A549 (cell line): ENCODE measurements at regions not wholly inside any gene's neighbourhood (a gene's known extent, or its start where the extent isn't known, plus 50 kb on each side); places are given as distances from the start of the nearest gene placed in this dataset.

Source experiments
- ATAC-seq, 2 experiments: fragments of 200-7000 bp in 1 of 2; fragments of >200 bp in 1 of 2; cut with Nextera tagmentation in 1 of 2; cut with Tn5 transposase in 1 of 2; 3 replicates each; pipeline versions ENCODE4 v1.8.0 to v1.9.1; 2018 to 2020; ENCODE audit warnings: mild to moderate bottlenecking in 1 of 2, moderate library complexity in 1 of 2
- CTCF ChIA-PET: fragments of 300-600 bp; sonication (Branson Sonifier 250); formaldehyde crosslinking; extraction: SDS; loops from one replicate; lab custom pipeline; 2021; ENCODE audit warnings: antibody characterized with exemption, inconsistent platforms; lab: Yijun Ruan, JAX
- POLR2A ChIA-PET: fragments of 350-600 bp; formaldehyde crosslinking; extraction: SDS; loops from one replicate; lab custom pipeline; 2021; ENCODE audit warnings: antibody characterized with exemption, inconsistent platforms; lab: Yijun Ruan, JAX
- DNase-seq, 2 experiments: peaks; one replicate each; pipeline versions ENCODE4 v3.0.0 to v3.0.0-alpha.2; 2011 to 2016; ENCODE audit warnings: low read depth in 1 of 2, low spot score in 1 of 2
- FAIRE-seq: peaks from 2 replicates; lab custom pipeline; 2011; peaks lifted over from hg19 to GRCh38; lab: Jason Lieb, UNC
- H3K27ac ChIP-seq, 2 experiments: fragments of >200 bp; sonication (Bioruptor Twin); formaldehyde crosslinking; 3 replicates each; pipeline ENCODE4 v1.5.1; 2016 to 2017
- H3K4me1 ChIP-seq: fragments of >200 bp; sonication (Bioruptor Twin); formaldehyde crosslinking; 3 replicates; pipeline ENCODE4 v1.6.1; 2016
- H3K4me2 ChIP-seq: fragments of >200 bp; sonication (Bioruptor Twin); formaldehyde crosslinking; 3 replicates; pipeline ENCODE4 v1.6.1; 2016
- H3K4me3 ChIP-seq: fragments of >200 bp; sonication (Bioruptor Twin); formaldehyde crosslinking; 3 replicates; pipeline ENCODE4 v1.5.1; 2016
- H3K9me3 ChIP-seq: fragments of >200 bp; sonication (Bioruptor Twin); formaldehyde crosslinking; 3 replicates; pipeline ENCODE4 v1.6.1; 2016
- CBX2 ChIP-seq: fragments of 200-600 bp; sonication (generic); IDR thresholded peaks from 2 replicates; pipeline ENCODE4 v1.6.1; 2016; ENCODE audit warnings: low read depth, mild to moderate bottlenecking, borderline replicate concordance
- CBX8 ChIP-seq: fragments of 200-600 bp; sonication (generic); IDR thresholded peaks from 2 replicates; pipeline ENCODE4 v1.6.1; 2016
- CHD2 ChIP-seq: fragments of 150-350 bp; IDR thresholded peaks from 2 replicates; pipeline ENCODE4 v1.6.1; 2014; ENCODE audit warnings: low read length; ENCODE audit not compliant: partially characterized antibody
- EHMT2 ChIP-seq: fragments of 200-600 bp; sonication (generic); IDR thresholded peaks from 2 replicates; pipeline ENCODE4 v1.6.1; 2016; ENCODE audit warnings: antibody characterized with exemption, low read depth, mild to moderate bottlenecking, moderate library complexity
- ELK1 ChIP-seq: fragments of 150-350 bp; IDR thresholded peaks from 2 replicates; pipeline ENCODE4 v1.6.1; 2014; ENCODE audit warnings: low read depth, mild to moderate bottlenecking, low read length
- FOSB ChIP-seq: fragments of 250-450 bp; sonication (Bioruptor Pico); IDR thresholded peaks from 2 replicates; pipeline ENCODE4 v1.5.0; 2020; ENCODE audit warnings: mild to moderate bottlenecking, moderate library complexity
- FOSL2 ChIP-seq, 2 experiments: fragments of 450-650 bp in 1 of 2; fragments of >200 bp in 1 of 2; sonication (Bioruptor Twin) in 1 of 2; formaldehyde crosslinking; IDR thresholded peaks; 2 replicates each; pipeline versions ENCODE4 v1.5.0 to v1.6.1; 2016 to 2020; ENCODE audit warnings: mild to moderate bottlenecking in 1 of 2, moderate library complexity in 1 of 2
- GATA3 ChIP-seq: IDR thresholded peaks from 2 replicates; pipeline ENCODE4 v1.6.1; 2012; ENCODE audit warnings: borderline replicate concordance
- HDAC2 ChIP-seq: fragments of 200-600 bp; sonication (generic); IDR thresholded peaks from 2 replicates; pipeline ENCODE4 v1.6.1; 2016
- HES2 ChIP-seq: fragments of >200 bp; sonication (Bioruptor Twin); formaldehyde crosslinking; IDR thresholded peaks from 2 replicates; pipeline ENCODE4 v1.6.1; 2016
- HMGXB4 ChIP-seq: fragments of 250-450 bp; sonication (Bioruptor Pico); IDR thresholded peaks from 2 replicates; pipeline ENCODE4 v1.5.0; 2021; ENCODE audit warnings: mild to moderate bottlenecking, moderate library complexity, borderline replicate concordance
- HOXB5 ChIP-seq: fragments of 250-450 bp; sonication (Bioruptor Pico); IDR thresholded peaks from 2 replicates; pipeline ENCODE4 v1.5.0; 2020; ENCODE audit warnings: mild to moderate bottlenecking, moderate library complexity
- MAFK ChIP-seq: fragments of 450-650 bp; IDR thresholded peaks from 2 replicates; pipeline ENCODE4 v1.6.1; 2014; ENCODE audit not compliant: partially characterized antibody
- NFE2L2 ChIP-seq: fragments of 150-350 bp; conservative IDR thresholded peaks from 2 replicates; pipeline ENCODE4 v1.6.1; 2014; ENCODE audit warnings: low read length
- NR3C1 ChIP-seq: fragments of >200 bp; sonication (Bioruptor Twin); formaldehyde crosslinking; IDR thresholded peaks from 3 replicates; pipeline ENCODE4 v1.6.1; 2017
- PBX3 ChIP-seq: IDR thresholded peaks from 2 replicates; pipeline ENCODE4 v1.6.1; 2012
- PHF8 ChIP-seq: fragments of 200-600 bp; sonication (generic); IDR thresholded peaks from 2 replicates; pipeline ENCODE4 v1.6.1; 2016; ENCODE audit warnings: low read depth, mild to moderate bottlenecking, antibody characterized with exemption, moderate library complexity, borderline replicate concordance
- POLR2AphosphoS2 ChIP-seq: conservative IDR thresholded peaks from 2 replicates; pipeline ENCODE4 v1.6.1; 2012; ENCODE audit warnings: low read length, improper control_type of control experiment, inconsistent platforms
- RAD21 ChIP-seq, 2 experiments: fragments of >200 bp in 1 of 2; sonication (Bioruptor Twin) in 1 of 2; formaldehyde crosslinking in 1 of 2; IDR thresholded peaks in 1 of 2; conservative IDR thresholded peaks in 1 of 2; 2 replicates in 1 of 2; 3 replicates in 1 of 2; pipeline ENCODE4 v1.6.1; 2012 to 2018; ENCODE audit warnings: inconsistent platforms in 1 of 2
- RARB ChIP-seq: fragments of 250-450 bp; sonication (Bioruptor Pico); IDR thresholded peaks from 2 replicates; pipeline ENCODE4 v1.8.0; 2021; ENCODE audit warnings: mild to moderate bottlenecking, moderate library complexity
- REST ChIP-seq: fragments of 200-600 bp; sonication (generic); IDR thresholded peaks from 2 replicates; pipeline ENCODE4 v1.6.1; 2016; ENCODE audit warnings: antibody characterized with exemption, mild to moderate bottlenecking, moderate library complexity
- RNF2 ChIP-seq: fragments of 200-600 bp; sonication (generic); IDR thresholded peaks from 2 replicates; pipeline ENCODE4 v1.6.1; 2016; ENCODE audit warnings: low read depth, mild to moderate bottlenecking, antibody characterized with exemption, moderate library complexity, borderline replicate concordance
- SREBF2 ChIP-seq: fragments of 450-650 bp; IDR thresholded peaks from 2 replicates; pipeline ENCODE4 v1.6.1; 2014; ENCODE audit warnings: mild to moderate bottlenecking, moderate library complexity
- TFCP2L1 ChIP-seq: fragments of 250-450 bp; sonication (Bioruptor Pico); IDR thresholded peaks from 2 replicates; pipeline ENCODE4 v1.5.0; 2021; ENCODE audit warnings: mild to moderate bottlenecking
- ZFP36 ChIP-seq: fragments of 450-650 bp; IDR thresholded peaks from 2 replicates; pipeline ENCODE4 v1.6.1; 2014; ENCODE audit warnings: borderline replicate concordance; ENCODE audit not compliant: partially characterized antibody
- ZSCAN20 ChIP-seq: fragments of 250-450 bp; sonication (Bioruptor Pico); IDR thresholded peaks from 2 replicates; pipeline ENCODE4 v1.8.0; 2022; ENCODE audit warnings: mild to moderate bottlenecking, moderate library complexity
- WGBS: methylation state at CpG from one replicate; pipeline ENCODE4 v1.1.6; 2017; ENCODE audit errors: missing lambda C conversion rate; 5-methylcytosine and 5-hydroxymethylcytosine counted together

GRCh38 chr2:123164216-123164615 is 860.9 kb upstream of the CNTNAP5 start:
- WGBS: 3% methylated on average over 2 of the region's 2 CpGs
- Histone ChIP-seq H3K4me1 (no peaks in the 10 kb centered on the region), H3K27ac (no peak overlapping the region), H3K4me3 (no peak overlapping the region), H3K4me2 (no peak overlapping the region), H3K9me3 (no peaks in the 10 kb centered on the region)
- ChIA-PET POLR2A (no interaction called here), CTCF (no interaction called here)
- TF ChIP-seq PHF8 (no peak), EHMT2 (no peak), TFCP2L1 (no peak), POLR2AphosphoS2 (no peak), NFE2L2 (no peak), NR3C1 (no peak), GATA3 (no peak), CBX8 (no peak), FOSB (CRISPR knock-in tag) (no peak), HES2 (no peak), HMGXB4 (CRISPR knock-in tag) (no peak), SREBF2 (no peak), ELK1 (no peak), ZSCAN20 (CRISPR knock-in tag) (no peak), ZFP36 (no peak), REST (no peak), CHD2 (no peak)
- no peak for ATAC-seq
- DNase-seq: no peak
- FAIRE-seq: no peak

- Histone ChIP-seq H3K27ac (no peak overlapping the region), H3K4me2 (no peak overlapping the region), H3K9me3 (0 out of 3 replicates have a peak, but pooled peaks cover 4% of the 10 kb centered on the region), H3K4me1 (no peaks in the 10 kb centered on the region), H3K4me3 (no peak overlapping the region)
- TF ChIP-seq HDAC2 (no peak), RAD21 (conservative IDR thresholded peaks at IDR 0.05 in 1 of 2, IDR thresholded peaks at IDR 0.05 in 1 of 2) (no peak), CBX2 (no peak), HOXB5 (CRISPR knock-in tag) (no peak), REST (no peak), GATA3 (no peak), SREBF2 (no peak), PBX3 (no peak), MAFK (no peak), RARB (CRISPR knock-in tag) (no peak), FOSL2 (IDR thresholded peaks at IDR 0.05) (no peak), FOSL2 (CRISPR knock-in tag; IDR thresholded peaks at IDR 0.05) (no peak), RNF2 (no peak)
- 13% methylated on average over 7 of the region's 7 CpGs for WGBS
- CTCF ChIA-PET: no interaction called here
- DNase-seq: no peak
- ATAC-seq: no peak
- POLR2A ChIA-PET: no interaction called here
- FAIRE-seq: no peak
Observed at GRCh38 chr2:123165616-123166015, 859.5 kb upstream of the CNTNAP5 start.
